ENCODE measurements at regions not wholly inside any gene's neighbourhood (a gene's known extent, or its start where the extent isn't known, plus 50 kb on each side); places are given as distances from the start of the nearest gene placed in this dataset.

GRCh38 chr2:239539083-239539775 lies 138.4 kb upstream of the HDAC4 start:
- DNase-seq, result no peak

GRCh38 chr2:239538357-239539052 lies 137.7 kb upstream of the HDAC4 start:
- no peak for DNase-seq

GRCh38 chr2:239537633-239538356 lies 137.0 kb upstream of the HDAC4 start:
- no peak for DNase-seq

GRCh38 chr2:239536186-239536585 lies 135.4 kb upstream of the HDAC4 start:
- DNase-seq, result no peak

- DNase-seq, result no peak
Measured at GRCh38 chr2:239535413-239536144, 134.8 kb upstream of the HDAC4 start.

GRCh38 chr2:239534581-239535412 lies 134.0 kb upstream of the HDAC4 start:
- no peak for DNase-seq

GRCh38 chr2:239533569-239534316 lies 132.9 kb upstream of the HDAC4 start:
- DNase-seq, result no peak

GRCh38 chr2:239532859-239533258 lies 132.0 kb upstream of the HDAC4 start:
- DNase-seq, result no peak

- no peak for DNase-seq
Measured at GRCh38 chr2:239532250-239532649, 131.4 kb upstream of the HDAC4 start.

- no peak for DNase-seq
Measured at GRCh38 chr2:239531456-239532241, 130.8 kb upstream of the HDAC4 start.

- no peak for DNase-seq
Measured at GRCh38 chr2:239530749-239531316, 130.0 kb upstream of the HDAC4 start.

- DNase-seq, result no peak
Measured at GRCh38 chr2:239529313-239530015, 128.6 kb upstream of the HDAC4 start.

GRCh38 chr2:239528883-239529282 lies 128.1 kb upstream of the HDAC4 start:
- no peak for DNase-seq

GRCh38 chr2:239528146-239528545 lies 127.3 kb upstream of the HDAC4 start:
- no peak for DNase-seq

- no peak for DNase-seq
Measured at GRCh38 chr2:239526666-239527415, 126.0 kb upstream of the HDAC4 start.

- DNase-seq, result no peak
Measured at GRCh38 chr2:239526038-239526437, 125.2 kb upstream of the HDAC4 start.

GRCh38 chr2:239523954-239524330 lies 123.1 kb upstream of the HDAC4 start:
- no peak for DNase-seq

- DNase-seq, result no peak
Measured at GRCh38 chr2:239523147-239523953, 122.5 kb upstream of the HDAC4 start.
